Fibroblast of villous mesenchyme (primary cell): ENCODE measurements at regions not wholly inside any gene's neighbourhood (a gene's known extent, or its start where the extent isn't known, plus 50 kb on each side); places are given as distances from the start of the nearest gene placed in this dataset.

Experiments used
- DNase-seq: peaks from one replicate; pipeline ENCODE4 v3.0.0-alpha.2; 2010; ENCODE audit warnings: low read depth
- H3K4me3 ChIP-seq: 2 replicates; pipeline ENCODE4 v1.5.1; 2011; ENCODE audit warnings: low read depth, mild to moderate bottlenecking, low read length
- TF ChIP-seq, protein P1 (sequence below): IDR thresholded peaks from 2 replicates; pipeline ENCODE4 v1.5.1; 2012; ENCODE audit warnings: low read depth, mild to moderate bottlenecking, low read length; ENCODE audit not compliant: insufficient read depth

GRCh38 chr2:11011359-11011758, 99.6 kb downstream of the KCNF1 start:
- no peak for DNase-seq
- H3K4me3 ChIP-seq: no peak overlapping the region
- TF ChIP-seq, protein P1, sequence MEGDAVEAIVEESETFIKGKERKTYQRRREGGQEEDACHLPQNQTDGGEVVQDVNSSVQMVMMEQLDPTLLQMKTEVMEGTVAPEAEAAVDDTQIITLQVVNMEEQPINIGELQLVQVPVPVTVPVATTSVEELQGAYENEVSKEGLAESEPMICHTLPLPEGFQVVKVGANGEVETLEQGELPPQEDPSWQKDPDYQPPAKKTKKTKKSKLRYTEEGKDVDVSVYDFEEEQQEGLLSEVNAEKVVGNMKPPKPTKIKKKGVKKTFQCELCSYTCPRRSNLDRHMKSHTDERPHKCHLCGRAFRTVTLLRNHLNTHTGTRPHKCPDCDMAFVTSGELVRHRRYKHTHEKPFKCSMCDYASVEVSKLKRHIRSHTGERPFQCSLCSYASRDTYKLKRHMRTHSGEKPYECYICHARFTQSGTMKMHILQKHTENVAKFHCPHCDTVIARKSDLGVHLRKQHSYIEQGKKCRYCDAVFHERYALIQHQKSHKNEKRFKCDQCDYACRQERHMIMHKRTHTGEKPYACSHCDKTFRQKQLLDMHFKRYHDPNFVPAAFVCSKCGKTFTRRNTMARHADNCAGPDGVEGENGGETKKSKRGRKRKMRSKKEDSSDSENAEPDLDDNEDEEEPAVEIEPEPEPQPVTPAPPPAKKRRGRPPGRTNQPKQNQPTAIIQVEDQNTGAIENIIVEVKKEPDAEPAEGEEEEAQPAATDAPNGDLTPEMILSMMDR: no peak

DNA sequence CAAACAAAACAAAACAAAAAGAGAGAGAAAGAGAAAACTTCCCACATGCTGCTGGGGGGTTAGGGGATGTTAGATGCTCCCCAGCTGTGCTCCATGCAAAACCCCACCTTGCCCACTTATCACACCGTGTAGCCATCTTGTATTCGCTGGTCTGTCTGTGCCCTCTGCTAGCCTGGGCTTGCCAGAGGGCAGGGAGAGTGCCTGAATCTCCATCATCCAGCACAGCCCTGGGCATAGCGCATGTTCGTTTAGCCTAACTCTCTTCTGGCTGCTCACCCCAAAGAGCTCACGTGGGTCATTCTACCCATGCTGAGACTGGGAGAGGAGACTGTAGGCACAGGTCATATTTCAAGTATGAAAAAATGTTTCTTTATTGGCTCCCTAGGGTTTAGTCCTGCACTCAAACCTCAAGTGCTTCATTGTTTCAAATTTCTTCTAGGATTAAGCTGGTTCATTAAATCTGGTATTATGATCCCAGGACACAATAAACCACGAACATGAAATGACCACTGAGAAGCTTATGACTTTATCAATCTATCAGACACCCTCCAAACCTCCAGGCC, 100.5 kb downstream of the KCNF1 start:
- H3K4me3 ChIP-seq: no peak overlapping the region
- no peak for DNase-seq
- TF ChIP-seq, protein P1: no peak

- TF ChIP-seq, protein P1: no peak
- no peak for DNase-seq
- no peak overlapping the region for H3K4me3 ChIP-seq
These were observed 101.5 kb downstream of the KCNF1 start for GRCh38 chr2:11013196-11013595.

DNA sequence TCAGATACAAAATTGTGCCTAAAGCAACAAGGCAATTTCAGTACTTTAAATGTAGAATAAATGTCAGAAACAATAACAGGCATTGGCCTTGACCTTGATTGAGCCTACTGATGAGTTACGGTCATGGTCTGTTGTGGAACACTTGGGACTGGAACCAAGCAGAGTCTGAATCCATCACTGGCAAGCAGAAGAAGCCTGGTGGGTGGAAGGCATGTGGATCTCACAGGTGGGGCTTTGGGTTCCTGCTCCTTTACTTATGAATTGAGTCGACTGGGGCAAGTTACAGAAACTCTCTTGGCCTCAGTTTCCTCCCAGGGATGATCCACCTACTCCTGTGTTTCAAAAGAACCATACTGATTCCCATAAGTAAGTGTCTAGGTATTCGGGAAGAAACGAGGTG, 102.3 kb downstream of the KCNF1 start:
- no peak overlapping the region for H3K4me3 ChIP-seq
- TF ChIP-seq, protein P1: no peak
- DNase-seq: no peak

DNA sequence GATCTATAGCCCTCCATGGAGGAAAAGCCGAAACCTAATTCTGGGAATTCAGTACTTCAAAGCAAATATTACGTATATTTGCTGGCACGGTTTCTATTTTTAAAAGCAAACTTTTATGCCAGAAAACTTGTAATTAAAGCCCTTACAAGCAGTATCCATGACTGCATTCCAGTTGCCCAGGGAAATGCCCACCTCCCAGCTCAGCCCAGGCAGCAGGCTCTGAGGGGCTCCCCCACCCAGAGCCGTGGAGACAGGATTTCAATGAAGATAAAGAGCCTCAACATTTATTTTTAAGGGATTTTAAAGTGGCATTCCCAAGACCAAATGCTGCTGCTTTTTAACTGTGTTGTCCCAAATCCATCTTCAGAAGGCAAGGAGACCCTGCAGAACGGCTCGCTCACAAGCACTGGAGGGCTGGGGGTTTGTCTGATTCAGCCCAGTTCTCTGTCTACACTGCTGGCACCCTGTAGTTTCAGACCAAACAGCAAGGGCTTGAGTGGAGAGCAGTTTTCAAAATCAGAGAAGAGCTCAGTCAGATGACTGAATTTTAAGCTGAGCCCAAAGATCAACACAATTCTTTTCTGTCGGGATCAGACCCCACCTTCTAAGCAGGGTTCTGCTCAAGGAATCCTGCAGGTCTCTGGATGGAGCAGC, 105.1 kb downstream of the KCNF1 start:
- H3K4me3 ChIP-seq: no peak overlapping the region
- no peak for DNase-seq
- TF ChIP-seq, protein P1: no peak

DNA sequence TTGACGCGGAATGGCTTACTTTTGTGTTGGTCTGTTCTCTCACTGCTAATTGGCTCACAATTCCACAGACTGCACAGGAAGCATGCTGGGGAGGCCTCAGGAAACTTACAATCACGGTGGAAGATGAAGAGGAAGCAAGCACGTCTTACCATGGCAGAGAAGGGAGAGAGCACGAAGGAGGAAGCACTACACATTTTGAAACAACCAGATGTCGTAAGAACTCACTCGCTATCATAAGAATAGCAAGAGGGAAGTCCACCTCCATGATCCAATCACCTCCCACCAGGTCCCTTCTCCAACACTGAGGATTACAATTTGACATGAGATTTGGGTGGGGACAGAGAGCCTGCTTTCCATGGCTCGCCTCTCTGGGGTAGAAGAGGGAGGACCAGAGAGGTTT, 106.2 kb downstream of the KCNF1 start:
- H3K4me3 ChIP-seq: no peak overlapping the region
- TF ChIP-seq, protein P1: no peak
- no peak for DNase-seq
